ENCODE measurements at regions not wholly inside any gene's neighbourhood (a gene's known extent, or its start where the extent isn't known, plus 50 kb on each side); places are given as distances from the start of the nearest gene placed in this dataset.

DNA sequence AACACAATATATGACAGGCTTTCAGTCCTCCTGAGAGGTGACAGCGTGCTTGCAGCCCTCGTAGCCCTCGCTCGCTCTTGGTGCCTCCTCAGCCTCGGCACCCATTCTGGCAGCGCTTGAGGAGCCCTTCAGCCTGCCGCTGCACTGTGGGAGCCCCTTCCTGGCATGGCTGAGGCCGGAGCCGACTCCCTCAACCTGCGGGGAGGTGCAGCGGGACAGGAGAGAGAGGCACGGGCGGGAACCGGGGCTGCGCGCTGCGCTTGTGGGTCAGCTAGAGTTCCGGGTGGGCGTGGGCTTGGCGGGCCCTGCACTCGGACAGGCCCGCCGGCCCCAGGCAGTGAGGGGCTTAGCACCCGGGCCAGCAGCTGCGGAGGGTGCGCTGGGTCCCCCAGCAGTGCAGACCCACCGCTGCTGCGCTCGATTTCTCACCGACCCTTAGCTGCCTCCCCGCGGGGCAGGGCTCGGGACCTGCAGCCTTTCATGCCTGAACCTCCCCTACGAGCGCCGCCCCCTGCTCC is 60.4 kb upstream of the HRH1 start:
- intact Hi-C loops (cut with DNase I), result no loop called here
- Histone ChIP-seq H3K4me1 (ENCODE audit: insufficient read depth) (no peaks in the 10 kb centered on the region), H3K36me3 (no peaks in the 10 kb centered on the region), H3K27ac (no peak overlapping the region), H3K4me3 (no peak overlapping the region), H3K27me3 (no peaks in the 10 kb centered on the region), H3K9me3 (no peaks in the 10 kb centered on the region)
- no peak for DNase-seq
- WGBS, 3 donors, result 95 to 97% (median 95%) methylated on average over 35 to 36 of the region's 36 CpGs
- TF ChIP-seq POLR2A (IDR thresholded peaks at IDR 0.05), result no peak
- TF ChIP-seq EP300 (IDR thresholded peaks at IDR 0.05), result no peak
- TF ChIP-seq, protein P1, sequence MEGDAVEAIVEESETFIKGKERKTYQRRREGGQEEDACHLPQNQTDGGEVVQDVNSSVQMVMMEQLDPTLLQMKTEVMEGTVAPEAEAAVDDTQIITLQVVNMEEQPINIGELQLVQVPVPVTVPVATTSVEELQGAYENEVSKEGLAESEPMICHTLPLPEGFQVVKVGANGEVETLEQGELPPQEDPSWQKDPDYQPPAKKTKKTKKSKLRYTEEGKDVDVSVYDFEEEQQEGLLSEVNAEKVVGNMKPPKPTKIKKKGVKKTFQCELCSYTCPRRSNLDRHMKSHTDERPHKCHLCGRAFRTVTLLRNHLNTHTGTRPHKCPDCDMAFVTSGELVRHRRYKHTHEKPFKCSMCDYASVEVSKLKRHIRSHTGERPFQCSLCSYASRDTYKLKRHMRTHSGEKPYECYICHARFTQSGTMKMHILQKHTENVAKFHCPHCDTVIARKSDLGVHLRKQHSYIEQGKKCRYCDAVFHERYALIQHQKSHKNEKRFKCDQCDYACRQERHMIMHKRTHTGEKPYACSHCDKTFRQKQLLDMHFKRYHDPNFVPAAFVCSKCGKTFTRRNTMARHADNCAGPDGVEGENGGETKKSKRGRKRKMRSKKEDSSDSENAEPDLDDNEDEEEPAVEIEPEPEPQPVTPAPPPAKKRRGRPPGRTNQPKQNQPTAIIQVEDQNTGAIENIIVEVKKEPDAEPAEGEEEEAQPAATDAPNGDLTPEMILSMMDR (IDR thresholded peaks at IDR 0.05), result no peak

DNA sequence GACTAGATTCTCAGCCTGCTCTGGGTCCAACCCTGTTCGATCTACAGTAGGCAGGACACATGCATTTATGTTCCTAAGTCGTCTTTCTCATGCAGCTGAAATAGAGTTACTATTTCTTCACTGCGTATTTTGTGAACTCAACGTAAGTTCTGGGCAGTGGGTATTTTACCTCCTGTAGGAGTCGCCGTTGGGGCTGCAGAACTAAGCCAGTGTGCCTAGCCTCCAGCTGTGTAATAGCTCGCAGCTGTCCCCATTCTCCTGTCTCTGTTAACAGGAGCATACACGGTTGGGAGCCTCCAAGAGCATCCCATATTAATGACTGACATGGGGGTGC is 58.4 kb upstream of the HRH1 start:
- Histone ChIP-seq H3K27ac (no peak overlapping the region), H3K9me3 (no peaks in the 10 kb centered on the region), H3K4me3 (no peak overlapping the region), H3K27me3 (no peaks in the 10 kb centered on the region), H3K36me3 (no peaks in the 10 kb centered on the region), H3K4me1 (ENCODE audit: insufficient read depth) (no peaks in the 10 kb centered on the region)
- intact Hi-C loops (cut with DNase I), result no loop called here
- TF ChIP-seq EP300 (IDR thresholded peaks at IDR 0.05), result no peak
- TF ChIP-seq, protein P1 (IDR thresholded peaks at IDR 0.05), result no peak
- WGBS, 3 donors, result 63 to 67% (median 65%) methylated on average over 8 of the region's 8 CpGs
- no peak for DNase-seq

DNA sequence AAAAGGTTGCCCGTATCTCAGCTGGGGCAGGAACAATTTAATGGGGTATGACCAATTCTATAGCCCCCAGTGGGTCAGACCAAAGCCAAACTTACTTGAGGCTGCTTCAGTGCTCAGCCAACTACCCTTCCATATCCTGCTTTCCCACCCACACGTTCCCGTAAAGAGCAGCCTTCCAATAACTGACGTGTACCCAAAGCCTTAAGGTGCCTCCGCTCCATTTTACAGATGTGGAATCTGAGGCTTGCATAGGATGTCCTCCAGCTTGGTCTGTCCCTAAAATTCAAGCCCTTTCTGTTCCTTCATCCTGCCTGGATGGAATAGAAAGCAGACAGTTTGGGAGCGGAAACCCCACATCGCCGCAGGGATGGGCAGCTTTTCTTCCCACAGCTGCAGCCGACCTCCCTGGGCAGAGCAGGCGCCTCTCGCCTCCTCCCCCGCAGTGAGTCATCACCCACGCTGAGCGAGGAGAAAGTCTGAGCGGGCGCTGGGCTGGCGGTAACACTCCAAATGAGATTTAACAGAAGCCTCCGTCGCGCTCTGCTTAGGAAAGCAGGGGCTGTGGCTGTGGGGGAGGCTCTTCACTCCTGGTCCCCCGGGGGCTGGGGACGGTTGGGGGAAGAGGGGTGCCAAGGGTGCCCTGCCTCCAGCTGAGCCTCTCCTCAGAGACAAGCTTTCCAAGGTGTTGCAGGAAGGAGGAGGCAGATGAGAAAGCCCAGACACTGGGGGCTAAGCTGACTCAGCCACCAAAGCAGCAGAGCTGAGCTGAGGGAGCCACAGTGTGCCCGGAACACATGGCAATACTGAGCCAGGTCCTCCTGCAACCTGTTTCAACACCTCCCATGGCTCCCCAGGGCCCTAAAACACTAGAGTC is 57.8 kb upstream of the HRH1 start:
- Histone ChIP-seq H3K27me3 (no peaks in the 10 kb centered on the region), H3K9me3 (no peaks in the 10 kb centered on the region), H3K27ac (peak overlapping the region in 1 of 2 donors; percentile 66), H3K36me3 (no peaks in the 10 kb centered on the region), H3K4me1 (ENCODE audit: insufficient read depth) (no peaks in the 10 kb centered on the region), H3K4me3 (peak overlapping the region; percentile 9)
- no peak for TF ChIP-seq EP300 (IDR thresholded peaks at IDR 0.05)
- TF ChIP-seq, protein P1 (IDR thresholded peaks at IDR 0.05), result no peak
- TF ChIP-seq POLR2A (IDR thresholded peaks at IDR 0.05), result no peak
- intact Hi-C loops (cut with DNase I), result no loop called here
- DNase-seq, result peak; percentile 85 to 90 (median 87)
- 3 to 5% (median 5%) methylated on average over 23 of the region's 23 CpGs for WGBS, 3 donors

DNA sequence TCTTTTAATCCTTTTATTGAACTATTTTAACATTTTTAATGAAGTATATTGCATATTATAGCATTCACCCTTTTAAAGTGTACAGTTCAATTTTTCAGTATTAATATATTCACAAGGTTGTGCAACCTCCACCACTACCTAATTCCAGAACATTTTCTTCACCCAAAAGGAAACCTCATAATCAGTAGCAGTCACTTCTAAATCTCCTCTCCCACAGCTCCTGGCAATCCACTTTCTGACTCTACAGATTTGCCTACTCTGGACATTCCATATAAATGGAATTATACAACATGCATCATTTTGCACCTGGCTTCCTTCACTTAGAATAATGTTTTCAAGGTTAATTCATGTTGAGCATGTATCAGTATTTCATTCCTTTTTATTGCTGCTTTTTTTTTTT is 55.0 kb upstream of the HRH1 start:
- intact Hi-C loops (cut with DNase I), result no loop called here
- no peaks in the 10 kb centered on the region for H3K27me3 ChIP-seq
- H3K27ac ChIP-seq, result no peak overlapping the region
- no peaks in the 10 kb centered on the region for H3K36me3 ChIP-seq
- H3K4me3 ChIP-seq, result no peak overlapping the region
- H3K4me1 ChIP-seq (ENCODE audit: insufficient read depth), result no peaks in the 10 kb centered on the region
- no peak for DNase-seq
- H3K9me3 ChIP-seq, result no peaks in the 10 kb centered on the region
- TF ChIP-seq, protein P1 (IDR thresholded peaks at IDR 0.05), result no peak
- no peak for TF ChIP-seq EP300 (IDR thresholded peaks at IDR 0.05)
- no peak for TF ChIP-seq POLR2A (IDR thresholded peaks at IDR 0.05)
